ENCODE measurements at regions not wholly inside any gene's neighbourhood (a gene's known extent, or its start where the extent isn't known, plus 50 kb on each side); places are given as distances from the start of the nearest gene placed in this dataset.

- no peak for DNase-seq
Measured at GRCh38 chr13:107365466-107366215, 797.7 kb upstream of the ARGLU1 start.

GRCh38 chr13:107364658-107365057 is 796.7 kb upstream of the ARGLU1 start:
- no peak for DNase-seq

- no peak for DNase-seq
Measured at GRCh38 chr13:107361666-107362065, 793.7 kb upstream of the ARGLU1 start.

- DNase-seq = no peak
Measured at GRCh38 chr13:107360010-107360409, 792.1 kb upstream of the ARGLU1 start.

DNA sequence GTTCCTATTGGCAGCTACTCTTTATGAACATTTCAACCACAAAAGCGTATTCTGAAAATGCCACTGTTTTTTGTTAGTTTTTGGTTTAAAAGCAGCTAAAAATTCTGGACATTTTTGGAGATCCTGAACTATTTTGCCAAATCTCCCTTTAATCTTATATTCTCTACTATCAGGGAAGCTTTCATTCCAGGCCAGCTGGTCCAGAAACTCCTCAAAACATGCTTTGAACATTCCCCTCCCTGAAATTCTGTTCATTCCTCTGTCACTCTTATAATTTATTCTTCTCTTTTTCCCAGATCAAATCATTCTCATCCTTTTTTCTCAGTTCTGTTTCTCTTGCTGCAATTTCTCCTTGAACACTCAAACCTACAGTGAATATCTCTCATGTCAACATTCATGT is 790.9 kb upstream of the ARGLU1 start:
- DNase-seq = no peak

GRCh38 chr13:107351305-107351704 is 783.4 kb upstream of the ARGLU1 start:
- no peak for DNase-seq

GRCh38 chr13:107348925-107349324 is 781.0 kb upstream of the ARGLU1 start:
- DNase-seq = no peak

GRCh38 chr13:107348471-107348870 is 780.5 kb upstream of the ARGLU1 start:
- DNase-seq = peak; percentile 77

DNA sequence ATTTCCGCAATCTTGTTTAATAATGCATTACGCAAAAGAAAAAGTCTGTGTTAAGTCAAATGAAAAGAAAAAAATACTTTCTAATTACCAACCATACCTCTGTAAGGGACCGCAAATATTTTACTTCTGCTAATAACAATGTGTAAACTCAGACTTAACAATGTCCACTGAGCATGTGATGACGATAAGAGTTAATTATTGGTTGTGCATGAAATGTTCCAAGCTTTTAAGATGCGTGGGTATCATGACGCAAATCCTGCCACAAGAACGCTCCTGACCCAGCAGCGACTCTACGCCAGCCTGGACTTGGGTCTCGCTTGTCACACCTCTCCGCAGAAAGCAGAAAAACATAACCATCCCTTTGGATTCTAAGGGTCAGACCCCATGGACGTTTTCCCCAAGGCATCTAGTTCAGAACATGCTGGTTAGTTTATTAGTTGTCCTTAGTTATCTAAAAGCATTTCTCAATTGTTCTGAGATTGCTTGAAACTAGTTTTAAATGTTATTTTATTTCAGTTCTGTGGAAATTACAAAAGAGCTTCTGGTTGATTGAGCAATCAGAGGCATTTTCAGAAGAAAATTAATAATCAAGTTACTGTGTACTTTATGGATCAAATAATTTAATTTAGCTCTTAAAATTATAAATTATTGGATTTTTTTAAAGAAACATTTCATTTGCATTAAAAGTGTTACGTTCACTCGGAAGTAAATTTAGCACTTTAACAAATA is 779.9 kb upstream of the ARGLU1 start:
- DNase-seq = peak; percentile 82

- peak; percentile 18 for DNase-seq
Measured at GRCh38 chr13:107342747-107343146, 774.8 kb upstream of the ARGLU1 start.

DNA sequence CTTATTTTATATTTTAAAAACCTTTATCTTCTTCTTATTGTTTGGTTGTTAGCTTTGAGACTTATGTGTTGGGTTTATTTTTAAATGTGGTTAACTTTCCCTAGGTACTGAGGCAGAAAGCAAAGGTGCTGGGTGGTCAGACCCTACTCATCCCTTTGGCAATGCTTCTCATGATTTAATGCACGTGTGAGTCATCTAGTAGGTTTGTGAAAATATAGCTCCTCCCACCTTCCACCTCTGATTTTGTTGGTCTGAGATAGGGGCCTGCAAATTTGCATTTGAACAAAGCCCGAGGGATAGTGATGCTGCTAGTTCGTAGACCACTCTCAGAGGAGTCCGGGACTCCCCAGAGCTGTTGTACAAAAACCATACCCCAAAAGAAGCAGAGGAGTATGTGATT is 771.3 kb upstream of the ARGLU1 start:
- DNase-seq = no peak

DNA sequence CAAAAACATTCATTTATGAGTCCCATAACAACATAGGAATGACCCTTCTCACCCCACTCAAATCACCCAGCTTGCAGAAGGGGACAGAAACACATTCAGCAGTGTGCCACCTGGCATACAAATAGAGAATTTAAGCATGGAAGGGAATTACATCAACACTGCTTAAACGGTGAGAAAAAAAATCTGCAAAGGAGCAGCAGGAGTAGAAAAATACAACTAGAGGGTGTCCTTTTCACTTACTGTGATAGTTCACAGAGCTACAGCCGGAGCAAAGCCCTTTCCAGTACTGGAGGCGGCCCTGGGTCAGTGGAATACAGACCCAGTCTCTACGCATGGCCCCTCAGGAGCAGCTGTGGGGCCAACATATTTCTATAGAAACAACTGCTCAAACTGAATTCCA is 764.3 kb upstream of the ARGLU1 start:
- peak; percentile 21 for DNase-seq

DNA sequence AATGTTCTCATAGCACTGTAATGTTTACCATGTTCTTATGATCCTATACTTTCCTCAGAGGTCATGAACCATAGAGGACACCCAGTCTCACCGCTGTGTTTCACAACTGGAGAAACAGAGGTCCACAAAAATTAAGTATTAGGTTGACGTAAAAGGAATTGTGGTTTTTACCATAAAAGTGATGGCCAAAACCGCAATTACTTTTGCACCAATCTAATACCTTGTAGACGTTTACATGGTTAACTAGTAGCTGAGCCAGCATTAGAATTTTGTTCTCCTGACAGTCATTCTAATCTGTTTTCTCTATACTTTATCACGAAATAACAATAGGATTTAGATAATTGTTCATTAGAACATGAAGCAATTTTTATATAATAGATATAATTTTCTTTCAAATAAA is 763.4 kb upstream of the ARGLU1 start:
- DNase-seq = no peak

DNA sequence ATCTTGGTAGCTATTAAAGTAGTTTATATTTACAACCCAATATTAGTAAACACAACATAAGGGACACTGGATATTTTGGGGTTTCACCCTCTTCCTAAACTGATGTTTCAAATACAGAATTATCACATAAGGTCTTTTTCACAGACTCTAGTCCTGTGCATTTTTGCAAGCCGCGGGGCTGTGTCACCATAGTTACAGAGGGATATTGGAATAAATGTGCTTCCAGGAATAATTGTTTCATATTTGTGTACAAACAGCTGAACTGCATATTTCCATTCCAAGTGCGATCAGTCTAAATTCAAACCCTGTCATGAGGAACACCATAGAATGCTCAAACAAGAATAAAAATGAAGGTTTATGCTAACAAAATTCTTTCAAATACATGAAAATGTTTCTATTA is 762.5 kb upstream of the ARGLU1 start:
- DNase-seq = no peak

DNA sequence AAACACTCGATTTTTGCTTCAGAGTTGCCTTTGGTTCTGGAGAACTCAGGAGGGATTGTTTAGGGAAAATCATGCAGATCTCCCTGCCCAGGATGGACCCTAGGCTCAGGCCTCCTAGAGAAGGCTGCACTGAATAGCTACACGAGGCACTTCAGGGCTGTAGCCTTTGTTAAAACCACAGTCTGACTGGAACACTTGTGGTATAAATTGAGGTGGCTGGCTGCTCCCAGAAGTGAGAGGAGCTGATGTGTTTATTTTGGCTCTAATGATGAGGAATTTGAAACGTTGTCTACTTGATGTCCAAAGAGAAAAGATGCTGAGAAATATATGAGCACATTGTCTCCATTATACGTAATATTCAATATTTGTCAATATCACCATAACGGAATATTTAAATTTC is 762.1 kb upstream of the ARGLU1 start:
- DNase-seq = no peak

DNA sequence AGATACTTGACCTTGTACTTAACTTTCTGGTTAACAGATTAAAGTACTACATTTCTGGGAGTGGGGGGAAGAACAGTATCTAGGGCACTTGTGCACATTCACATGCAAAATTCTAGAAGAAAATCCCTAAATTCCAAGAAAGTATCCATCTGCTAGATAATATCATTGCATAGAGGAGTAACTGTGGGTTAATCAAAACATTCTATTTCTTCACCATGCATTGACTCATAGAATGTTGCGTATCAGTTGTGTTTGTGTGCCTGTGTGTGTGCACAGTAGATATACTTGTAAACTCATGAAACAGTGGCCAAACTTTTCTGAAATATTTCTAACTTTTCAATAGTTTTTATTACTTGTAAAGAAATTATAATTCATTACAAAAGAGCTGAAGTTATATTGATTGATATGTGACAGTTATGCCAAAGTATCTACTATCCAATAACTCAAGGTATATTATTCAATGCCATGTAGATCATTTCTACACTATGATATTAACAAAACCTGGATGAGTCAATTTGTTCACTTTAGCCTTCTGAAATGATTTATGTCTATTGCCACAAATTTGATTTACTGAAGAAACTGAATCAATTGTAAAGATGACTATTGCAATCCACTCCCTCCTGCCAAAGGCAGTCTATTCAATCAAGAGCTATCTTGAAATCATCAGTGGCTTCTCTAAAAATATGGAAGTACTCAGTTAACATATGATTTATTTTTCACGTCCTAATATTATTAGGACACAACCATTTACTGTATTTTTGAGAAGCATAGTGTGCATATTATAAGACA is 756.7 kb upstream of the ARGLU1 start:
- DNase-seq = no peak

DNA sequence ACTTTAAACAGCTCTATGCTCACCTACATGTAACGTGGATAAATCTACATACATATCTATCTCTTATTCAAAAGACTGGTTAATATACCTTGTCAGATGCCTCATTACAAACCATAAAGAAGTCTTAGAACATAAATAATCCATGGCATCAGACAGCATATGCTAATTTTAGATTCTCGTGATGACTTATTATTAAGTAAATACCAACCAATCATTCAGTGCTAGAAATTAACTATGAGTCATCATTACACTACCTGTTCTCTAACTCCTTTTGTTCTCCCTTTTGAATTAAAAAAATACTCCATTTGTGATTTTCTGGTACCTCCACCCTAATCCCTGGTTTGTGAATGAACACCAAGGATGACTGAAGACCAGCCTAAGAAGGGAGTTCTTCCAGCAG is 754.3 kb upstream of the ARGLU1 start:
- peak; percentile 60 for DNase-seq

- no peak for DNase-seq
Measured at GRCh38 chr13:107305178-107305577, 737.2 kb upstream of the ARGLU1 start.

- DNase-seq = peak; percentile 34
Measured at GRCh38 chr13:107301724-107302374, 733.9 kb upstream of the ARGLU1 start.

GRCh38 chr13:107299717-107300116 is 731.8 kb upstream of the ARGLU1 start:
- DNase-seq = peak; percentile 21

- no peak for DNase-seq
Measured at GRCh38 chr13:107296804-107297203, 728.9 kb upstream of the ARGLU1 start.

DNA sequence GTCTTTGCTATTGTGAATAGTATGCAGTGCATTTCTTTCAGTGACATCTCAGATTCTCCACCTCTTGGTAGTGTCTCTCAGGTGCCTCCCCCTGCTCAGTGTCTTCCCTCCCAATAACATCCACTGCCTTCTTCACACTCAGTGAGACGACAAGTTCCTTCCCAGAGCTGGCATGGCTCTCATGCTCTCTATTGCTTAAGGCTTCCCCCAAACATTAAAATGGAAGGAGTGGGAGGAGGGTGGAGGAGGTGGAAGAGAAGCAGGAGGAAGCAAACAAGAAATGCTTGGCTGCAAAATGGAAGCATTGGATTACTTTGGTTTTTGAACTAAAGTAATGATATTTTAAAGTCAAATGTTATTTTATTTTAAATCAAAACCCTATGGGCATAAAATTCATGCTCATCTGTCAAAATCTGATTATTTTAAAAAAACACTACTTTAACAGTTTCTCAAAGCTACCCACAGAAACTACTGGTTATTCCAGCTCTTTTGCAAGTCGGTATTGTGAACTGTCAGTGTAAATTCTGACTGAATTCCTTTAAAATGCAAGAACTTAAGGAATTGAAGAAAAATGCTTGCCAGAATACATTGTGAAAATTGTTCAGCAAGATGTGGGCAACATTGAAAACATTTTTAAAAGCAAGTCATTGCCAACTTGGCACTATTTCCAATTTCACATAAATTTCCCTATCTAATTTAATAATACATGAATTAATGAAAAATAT is 727.6 kb upstream of the ARGLU1 start:
- DNase-seq = no peak

GRCh38 chr13:107293924-107294323 is 726.0 kb upstream of the ARGLU1 start:
- DNase-seq = no peak
